Adrenal gland (tissue), 5 donors: ENCODE measurements at regions not wholly inside any gene's neighbourhood (a gene's known extent, or its start where the extent isn't known, plus 50 kb on each side); places are given as distances from the start of the nearest gene placed in this dataset.

ENCODE experiments used
- CTCF ChIP-seq, 6 experiments: fragments of 450-650 bp in 4 of 6; fragments of 200-600 bp in 2 of 6; sonication (generic) in 1 of 6; IDR thresholded peaks; 1 replicate in 5 of 6; 2 replicates in 1 of 6; pipeline versions ENCODE4 v1.5.1 to v1.8.0; 2016 to 2021; ENCODE audit warnings: antibody characterized with exemption in 6 of 6, mild to moderate bottlenecking in 2 of 6, moderate library complexity in 1 of 6
- POLR2A ChIP-seq, 2 donors: fragments of 450-650 bp; IDR thresholded peaks; one replicate each; pipeline ENCODE4 v1.6.1; 2017; ENCODE audit warnings: antibody characterized with exemption in 2 of 2, mild to moderate bottlenecking in 2 of 2, moderate library complexity in 1 of 2
- donor health status: DM: no; HTN: no; CAD: no.

DNA sequence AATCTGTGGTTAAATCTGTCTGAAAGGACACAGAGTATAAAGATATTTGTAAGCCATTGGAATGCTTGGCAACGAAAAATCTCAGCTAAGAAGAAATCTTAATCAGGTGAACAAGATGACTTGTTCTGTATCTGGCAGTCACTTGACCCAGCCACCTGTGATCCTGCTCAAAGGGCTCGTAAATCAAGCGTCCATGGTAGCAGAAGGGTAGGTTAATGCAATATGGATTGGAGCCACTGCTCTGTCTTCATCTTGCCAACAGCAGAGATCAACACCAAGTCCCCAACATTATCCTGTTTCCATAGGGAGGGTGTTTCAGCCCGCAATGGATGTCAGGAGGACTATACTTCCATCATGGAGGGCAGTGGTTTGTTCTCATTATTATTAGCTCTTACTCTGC, 378.4 kb downstream of the CDH7 start:
- TF ChIP-seq CTCF (IDR thresholded peaks at IDR 0.05) = no peak
- TF ChIP-seq POLR2A (IDR thresholded peaks at IDR 0.05) = no peak
